ENCODE measurements at regions not wholly inside any gene's neighbourhood (a gene's known extent, or its start where the extent isn't known, plus 50 kb on each side); places are given as distances from the start of the nearest gene placed in this dataset.

DNA sequence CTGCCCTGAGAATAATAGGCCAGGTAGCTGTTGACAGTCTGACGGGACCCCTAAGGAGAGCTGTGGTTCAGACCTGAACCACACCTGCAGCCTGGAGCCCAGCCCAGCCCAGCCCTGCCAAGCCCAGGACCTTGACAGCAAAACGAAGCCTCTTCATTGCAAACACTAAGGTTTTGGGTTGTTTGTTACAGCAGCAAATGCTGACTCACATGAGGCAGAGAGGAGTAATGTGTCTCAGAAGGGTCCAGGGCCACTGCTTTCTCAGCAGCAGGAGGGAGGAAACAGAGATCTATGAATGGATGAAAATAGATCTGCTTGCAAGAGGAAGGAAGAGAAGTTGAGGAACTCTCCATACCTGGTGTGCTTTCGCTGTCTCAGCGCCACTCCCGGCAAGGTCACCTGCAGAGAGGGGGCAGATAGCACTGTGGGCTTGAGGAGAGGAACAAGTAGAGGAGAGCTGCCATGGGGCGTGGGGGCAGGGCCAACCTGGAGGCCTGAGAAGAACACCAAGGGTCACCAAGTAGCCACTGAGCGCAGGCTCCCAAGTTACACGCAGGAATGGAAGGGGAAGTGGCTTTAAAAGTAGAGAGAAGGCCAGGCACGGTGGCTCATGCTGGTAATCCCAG lies 127.2 kb downstream of the ZNF281 start:
- no peak for DNase-seq (ENCODE audit: low read depth)

DNA sequence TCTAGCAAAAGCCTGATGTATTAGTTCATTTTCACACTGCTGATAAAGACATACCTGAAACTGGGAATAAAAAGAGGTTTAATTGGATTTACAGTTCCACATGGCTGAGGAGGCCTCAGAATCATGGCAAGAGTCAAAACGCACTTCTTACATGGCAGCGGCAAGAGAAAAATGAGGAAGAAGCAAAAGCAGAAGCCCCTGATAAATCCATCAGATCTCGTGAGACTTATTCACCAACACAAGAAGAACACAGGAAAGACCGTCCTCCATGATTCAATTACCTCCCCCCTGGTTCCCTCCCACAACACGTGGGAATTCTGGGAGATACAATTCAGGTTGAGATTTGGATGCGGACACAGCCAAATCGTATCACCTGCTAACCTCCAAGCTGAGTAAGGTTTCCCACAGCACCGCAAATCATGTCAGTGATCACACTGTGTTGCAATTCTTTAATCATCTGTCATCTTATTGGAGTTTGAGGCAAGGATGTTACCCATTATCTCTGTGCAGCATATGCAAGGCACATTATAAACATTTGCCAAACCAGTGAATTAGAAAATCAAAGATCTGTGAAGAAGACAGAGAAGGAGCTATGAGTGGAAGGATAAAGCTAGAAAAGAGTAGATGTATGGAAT lies 128.5 kb downstream of the ZNF281 start:
- no peak for DNase-seq (ENCODE audit: low read depth)

DNA sequence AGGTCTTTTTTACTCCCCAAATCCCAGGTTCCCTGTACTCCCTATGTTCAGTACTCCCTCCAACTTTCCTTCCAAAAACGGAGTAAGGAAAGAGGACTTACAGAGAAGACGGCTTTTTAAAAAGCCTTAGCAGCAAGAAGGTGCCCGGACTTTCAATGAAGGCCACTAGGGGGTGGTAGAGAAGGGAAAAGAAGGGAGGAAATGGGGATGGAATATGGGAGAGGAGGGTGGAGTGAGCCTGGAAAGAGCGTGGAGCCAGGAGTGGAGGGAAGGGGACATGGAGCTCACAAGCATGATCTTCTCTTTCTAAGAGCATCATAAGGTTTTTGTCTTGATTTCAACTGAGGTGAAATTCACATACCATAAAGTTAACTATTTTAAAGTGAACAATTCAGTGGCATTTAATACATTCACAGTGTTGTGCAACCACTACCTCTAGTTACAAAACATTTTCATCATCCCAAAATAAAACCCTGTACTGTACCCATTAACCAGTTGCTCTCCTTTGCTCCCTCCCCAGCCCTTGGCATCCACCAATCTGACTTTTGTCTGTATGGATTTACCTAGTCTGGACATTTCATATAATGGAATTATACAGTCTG lies 129.9 kb downstream of the ZNF281 start:
- DNase-seq (ENCODE audit: low read depth), result peak; percentile 50

DNA sequence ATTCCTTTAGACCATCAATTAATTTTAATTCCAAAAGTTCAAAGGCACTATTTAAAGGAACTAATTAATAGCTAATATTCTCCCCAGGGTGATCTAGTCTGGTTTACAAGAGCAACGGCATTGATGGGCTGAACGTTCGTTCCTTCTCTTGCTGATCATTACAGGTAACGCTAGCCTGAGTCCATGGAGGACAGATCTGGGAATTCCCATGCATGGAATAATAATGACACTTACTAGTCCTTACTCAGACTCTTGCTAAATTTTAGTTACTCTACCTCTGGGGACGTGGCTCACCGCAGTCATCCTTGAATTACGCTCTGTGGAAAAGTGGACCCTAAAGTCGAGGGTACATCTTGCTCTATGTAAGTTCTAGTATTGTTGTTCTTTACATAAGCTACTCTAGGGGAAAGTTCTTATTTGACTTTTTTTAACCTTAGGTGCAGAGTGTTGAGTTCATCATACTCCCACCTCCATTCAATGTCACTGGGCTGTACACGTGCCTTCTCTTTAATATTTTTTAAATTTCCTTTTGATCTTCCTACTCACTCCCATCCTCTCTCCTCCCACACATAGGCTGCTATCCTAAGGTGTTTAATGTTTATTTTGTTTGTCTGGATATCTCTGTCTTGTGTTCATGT lies 133.9 kb downstream of the ZNF281 start:
- no peak for DNase-seq (ENCODE audit: low read depth)

DNA sequence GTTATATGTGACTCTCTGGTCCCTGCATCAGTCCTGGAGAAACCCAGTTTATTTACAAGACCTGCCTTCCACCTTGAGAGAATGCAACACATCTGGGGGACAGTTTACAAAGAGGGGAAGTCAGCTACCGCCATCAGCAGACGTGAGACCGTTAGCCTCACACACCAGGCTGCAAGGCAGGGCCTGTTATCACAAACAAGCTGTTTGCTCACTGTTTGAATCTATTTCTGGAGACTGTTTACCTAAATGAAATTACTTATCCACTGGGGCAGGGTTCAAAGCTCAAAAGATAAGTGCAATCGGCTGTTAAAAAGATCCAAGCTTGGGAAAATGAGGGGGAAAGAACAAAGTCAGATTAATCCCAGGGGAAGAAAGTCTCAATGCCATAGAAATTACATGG lies 134.4 kb downstream of the ZNF281 start:
- DNase-seq (ENCODE audit: low read depth), result no peak

DNA sequence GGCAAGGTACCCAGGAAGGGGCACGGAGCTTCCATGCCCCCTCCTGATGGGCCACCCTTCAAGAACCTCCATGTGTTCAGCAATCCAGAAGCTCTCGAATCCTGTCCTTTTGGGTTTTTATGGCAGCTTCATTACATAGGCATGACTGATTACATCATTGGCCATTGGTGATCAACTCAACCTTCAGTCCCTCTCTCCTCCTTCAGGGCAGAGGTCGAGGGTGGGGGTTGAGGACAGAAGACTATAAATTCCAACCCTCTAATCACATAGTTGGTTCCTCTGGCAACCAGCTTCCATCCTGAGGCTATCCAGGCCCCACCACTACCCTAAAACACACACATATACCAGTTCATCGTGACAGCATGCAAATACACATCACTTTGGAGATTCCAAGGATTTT lies 135.7 kb downstream of the ZNF281 start:
- DNase-seq (ENCODE audit: low read depth), result no peak

DNA sequence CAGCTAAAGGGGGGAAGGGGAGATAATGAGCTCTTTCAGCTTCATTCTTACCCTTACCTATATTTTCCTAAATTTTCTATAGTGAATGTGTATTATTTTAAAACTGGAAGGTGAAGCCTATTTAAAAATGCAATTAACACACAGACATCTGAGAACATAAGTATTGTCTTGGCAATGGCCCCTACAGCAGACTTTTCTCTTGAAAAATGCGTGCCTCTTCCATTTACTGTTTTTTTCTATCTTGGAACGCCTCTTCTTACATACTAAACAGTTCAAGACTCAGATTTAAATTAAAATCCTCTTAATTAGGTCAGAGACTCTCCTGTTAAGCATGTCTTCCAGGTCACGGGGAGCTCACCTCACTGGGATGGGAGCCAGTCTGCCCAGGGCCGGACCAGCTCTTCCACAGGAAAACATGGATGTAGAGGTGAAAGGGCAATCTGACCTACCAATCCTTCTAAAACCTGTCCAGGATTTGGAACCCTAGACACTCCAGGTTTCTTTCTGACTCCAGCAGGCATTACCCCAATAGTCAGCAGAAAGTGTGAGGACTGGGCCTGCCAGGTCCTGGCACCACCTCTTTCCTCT lies 137.3 kb downstream of the ZNF281 start:
- DNase-seq (ENCODE audit: low read depth), result no peak

DNA sequence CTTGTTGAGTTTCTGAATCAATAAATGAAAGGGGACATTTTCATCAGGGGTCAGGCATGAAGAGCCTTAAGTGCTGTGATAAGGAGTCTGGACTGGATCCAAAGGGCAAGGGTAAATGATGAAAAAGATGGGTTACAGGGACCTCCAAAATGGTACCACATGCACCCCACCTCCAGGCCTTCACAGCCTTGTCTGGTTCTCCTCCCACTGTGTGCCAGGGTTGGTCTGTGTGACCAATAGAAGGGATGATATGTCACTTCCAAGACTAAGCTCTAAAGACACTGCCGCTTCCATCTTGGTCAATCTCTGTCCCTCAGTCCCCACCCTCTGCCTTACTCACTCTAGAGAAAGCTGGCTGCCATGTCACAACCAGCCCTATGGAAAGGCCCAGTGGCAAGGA lies 140.6 kb downstream of the ZNF281 start:
- DNase-seq (ENCODE audit: low read depth), result no peak

DNA sequence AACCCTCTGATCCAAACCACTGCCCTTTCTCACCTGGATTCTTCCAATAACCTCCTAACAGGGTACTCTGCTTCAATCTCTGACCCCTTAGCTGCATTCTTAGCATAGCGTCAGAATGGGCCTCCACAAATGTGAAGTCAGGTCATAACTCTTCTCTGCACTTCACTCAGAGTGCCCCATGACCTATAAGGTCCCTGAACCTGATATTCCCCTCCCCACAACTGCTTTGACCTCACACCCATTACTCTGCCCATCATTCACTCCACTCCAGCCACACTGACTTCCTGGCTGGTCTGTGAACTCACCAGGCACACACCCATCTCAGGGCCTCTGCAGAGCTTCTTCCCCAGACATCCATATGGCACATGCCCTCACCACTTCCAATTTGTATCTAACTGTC lies 141.9 kb downstream of the ZNF281 start:
- DNase-seq (ENCODE audit: low read depth), result no peak

DNA sequence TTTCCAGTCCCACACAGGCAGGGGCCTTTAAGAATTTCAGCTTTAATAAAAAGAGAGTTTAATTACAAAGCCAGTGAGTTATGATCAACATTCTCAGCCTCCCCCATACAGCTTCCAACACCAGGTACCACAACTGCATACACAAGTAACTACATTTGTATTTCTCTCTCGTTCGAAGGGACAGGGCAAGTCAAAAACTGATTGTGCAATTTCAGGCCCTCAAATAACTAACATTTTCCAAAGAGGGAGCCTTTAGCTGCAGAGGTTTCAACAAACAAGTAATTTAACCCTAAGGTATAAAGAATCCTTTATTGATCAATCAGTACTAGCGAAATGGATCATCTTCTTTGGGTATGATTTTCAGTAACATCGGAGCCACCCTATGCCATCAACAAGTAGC lies 142.4 kb downstream of the ZNF281 start:
- DNase-seq (ENCODE audit: low read depth), result no peak

DNA sequence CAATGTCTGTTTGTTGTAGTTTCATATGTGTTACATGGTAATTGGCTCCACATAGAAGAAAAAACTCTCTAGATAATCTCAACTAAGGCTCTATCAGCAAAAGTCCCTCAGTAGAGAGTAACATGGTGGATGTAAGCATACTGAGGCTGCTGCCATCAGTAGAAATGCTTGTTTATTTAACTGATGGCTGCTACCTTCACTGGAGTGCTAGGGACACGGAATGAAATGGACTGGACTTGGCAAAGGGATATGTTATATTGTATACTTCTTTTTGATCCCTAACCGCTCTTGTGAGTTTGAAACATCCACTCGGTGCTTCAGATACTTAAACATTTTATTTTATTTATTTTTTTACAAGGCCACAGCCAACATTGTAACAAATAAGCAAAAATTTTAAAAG lies 143.0 kb downstream of the ZNF281 start:
- no peak for DNase-seq (ENCODE audit: low read depth)

DNA sequence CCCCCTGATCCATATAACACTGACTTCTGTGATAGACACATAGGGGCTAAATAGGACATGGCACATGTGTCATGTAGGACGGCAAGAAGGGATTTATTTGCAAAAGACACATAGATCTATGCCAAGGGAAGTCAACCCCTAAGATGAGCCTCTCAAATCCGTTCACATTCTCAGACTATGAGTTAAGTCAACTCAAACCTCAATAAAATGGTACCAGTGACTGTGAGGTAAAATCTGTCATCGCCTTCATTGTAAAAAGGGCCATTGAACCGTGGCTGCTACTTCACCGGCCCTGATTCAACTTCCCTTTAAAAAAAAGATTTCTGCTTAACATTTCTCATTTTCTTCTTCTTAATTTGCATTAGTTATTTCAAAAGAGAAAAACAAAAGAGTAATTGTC lies 144.0 kb downstream of the ZNF281 start:
- peak; percentile 22 for DNase-seq (ENCODE audit: low read depth)

DNA sequence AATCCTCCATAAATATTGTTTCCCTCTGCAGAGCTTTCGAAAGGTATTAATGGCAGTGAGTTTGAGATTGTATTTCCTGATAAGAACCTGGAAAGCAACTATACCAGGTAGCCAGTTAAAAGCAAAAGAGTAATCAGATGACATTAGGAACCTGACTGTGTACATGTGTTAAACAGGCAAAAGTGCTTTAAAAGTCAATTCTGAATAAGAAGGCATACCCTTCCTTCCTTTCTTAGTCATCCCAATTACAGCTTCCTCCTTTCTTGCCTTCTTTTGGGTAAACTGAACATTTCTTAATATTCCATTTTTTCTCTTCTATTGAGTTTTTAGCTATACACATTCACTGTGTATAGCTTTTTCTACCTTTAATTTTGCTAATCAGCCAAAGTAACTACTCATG lies 144.7 kb downstream of the ZNF281 start:
- DNase-seq (ENCODE audit: low read depth), result no peak

DNA sequence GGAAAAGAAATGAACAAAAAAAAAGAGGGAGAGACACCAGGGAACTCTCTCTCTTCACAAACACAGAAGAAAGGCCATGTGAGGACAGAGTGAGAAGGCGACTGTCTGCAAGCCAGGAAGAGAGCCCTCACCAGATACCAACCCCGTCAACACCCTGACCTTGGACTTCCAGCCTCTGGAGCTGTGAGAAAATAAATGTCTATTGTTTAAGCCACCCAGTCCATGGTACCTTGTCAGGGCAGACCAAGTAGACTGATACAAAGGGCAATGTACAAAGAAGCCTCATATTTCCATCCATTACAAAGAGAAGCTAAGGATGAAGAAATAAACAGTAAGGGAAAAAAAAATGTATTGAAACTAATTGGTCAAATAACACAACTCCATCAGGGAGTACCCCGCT lies 146.6 kb downstream of the ZNF281 start:
- DNase-seq (ENCODE audit: low read depth), result no peak

DNA sequence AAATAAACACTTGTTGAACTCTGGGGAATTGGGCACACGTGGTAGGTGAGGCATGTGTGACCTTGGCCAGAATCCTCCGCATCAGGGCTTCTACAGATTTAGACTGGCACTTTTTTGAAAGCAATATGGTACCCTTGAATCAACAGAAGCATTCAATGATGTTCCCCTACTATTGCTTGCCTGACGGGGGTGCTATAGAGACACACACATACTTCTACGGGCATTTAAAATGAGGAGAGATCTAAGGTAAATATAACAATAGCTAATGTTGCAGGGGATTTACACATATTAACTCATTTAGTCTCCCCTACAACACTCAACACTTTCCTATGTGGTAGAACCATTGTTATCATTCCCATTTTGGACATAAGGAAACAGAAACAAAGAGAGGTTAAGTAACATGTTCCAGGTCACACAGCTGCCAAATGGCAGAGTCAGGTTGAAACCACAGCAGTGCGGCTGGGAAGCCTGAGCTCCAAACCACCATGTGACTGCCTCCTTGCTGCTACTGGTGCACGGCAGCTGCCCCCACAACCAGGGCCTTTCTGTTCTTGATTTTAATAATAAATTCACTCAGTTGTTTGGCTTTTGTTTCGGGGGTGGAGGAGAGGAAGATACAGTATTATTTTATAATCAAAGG lies 147.4 kb downstream of the ZNF281 start:
- no peak for DNase-seq (ENCODE audit: low read depth)

DNA sequence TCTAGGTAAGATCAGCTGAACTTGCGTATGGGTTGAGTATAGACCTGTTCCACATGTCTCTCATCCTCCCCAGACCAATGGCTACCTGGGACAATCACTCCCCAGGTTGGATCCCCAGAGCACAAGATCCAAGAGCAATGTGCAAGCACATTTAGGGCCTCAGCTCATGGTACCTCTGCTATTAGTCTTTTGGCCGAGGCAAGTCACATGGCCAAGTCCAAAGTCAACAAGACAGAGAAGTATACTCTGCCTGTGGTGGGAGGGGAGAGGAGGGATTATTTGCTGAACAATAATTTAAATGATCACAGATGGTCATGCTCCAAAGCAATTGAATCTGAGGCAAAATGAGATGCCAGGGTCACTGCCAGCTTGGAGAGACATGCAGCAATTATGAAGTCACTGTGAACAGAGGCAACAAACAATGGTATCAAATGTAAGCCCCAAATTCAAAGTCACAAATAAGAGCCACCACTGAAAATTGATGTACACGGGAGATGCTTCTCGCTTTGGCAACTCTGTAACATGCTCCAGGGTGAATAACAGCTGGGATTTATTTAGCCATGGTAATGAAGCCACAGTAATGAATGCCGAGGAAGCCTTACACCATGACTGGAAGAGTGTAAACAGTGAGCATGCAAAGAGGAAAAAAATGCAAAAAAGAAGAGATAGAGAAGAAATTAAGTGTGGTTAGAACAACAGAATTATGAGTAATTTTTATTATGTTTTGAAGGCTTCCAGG lies 149.1 kb downstream of the ZNF281 start:
- DNase-seq (ENCODE audit: low read depth), result no peak

DNA sequence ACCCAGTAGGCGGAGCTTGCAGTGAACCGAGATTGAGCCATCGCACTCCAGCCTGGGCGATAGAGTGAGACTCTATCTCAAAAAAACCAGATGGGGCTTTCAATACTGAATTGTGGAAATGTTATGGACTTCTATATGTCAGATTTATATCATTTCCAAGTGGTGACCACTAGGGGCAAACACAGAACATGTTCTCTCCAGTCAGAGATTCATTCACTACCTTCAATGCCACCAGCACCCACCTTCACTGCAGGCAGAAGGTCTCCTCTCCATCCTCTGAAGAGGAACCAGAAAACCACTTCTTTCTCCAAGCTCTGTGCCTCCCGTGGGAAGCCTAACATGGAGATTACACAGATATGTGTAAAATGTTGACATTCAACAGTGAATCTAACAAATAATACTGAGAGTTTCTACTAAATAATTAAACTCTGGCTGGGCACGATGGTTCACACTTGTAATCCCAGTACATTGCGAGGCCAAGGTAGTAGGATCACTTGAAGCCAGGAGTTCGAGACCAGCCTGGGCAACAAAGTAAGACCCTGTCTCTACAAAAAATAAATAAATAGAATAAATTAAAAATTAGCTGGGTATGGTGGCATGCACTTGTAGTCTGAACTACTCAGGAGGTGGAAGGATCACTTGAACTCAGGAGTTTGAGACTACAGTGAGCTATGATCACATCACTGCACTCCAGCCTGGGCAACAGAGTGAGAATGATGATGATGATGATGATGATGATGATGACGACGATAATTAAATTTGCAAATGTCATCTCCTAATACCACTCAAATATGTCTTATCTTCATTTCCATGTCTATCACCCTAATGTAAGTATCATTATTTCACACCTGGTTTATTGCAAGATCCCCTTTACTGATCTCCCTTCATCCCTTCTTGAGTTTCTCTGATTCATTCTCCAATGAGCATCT lies 151.1 kb downstream of the ZNF281 start:
- no peak for DNase-seq (ENCODE audit: low read depth)

DNA sequence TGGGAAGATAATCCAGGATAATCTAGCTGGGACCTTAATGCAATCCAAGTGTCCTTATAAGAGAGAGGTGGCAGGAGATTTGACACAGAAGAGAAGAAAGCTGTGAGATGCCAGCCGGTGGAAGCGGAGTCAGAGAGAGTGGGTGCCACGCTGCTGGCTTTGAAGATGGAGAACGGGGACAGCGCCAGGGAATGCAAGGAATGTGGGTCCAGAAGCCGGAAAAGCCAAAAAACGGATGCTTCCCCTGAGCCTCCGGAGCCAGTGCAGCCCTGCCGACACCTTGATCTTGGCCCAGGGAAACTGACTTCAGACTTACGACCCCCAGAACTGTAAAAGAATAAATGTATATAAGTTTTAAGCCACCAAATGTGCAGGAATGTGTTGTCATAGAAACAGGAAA lies 152.6 kb downstream of the ZNF281 start:
- no peak for DNase-seq (ENCODE audit: low read depth)

DNA sequence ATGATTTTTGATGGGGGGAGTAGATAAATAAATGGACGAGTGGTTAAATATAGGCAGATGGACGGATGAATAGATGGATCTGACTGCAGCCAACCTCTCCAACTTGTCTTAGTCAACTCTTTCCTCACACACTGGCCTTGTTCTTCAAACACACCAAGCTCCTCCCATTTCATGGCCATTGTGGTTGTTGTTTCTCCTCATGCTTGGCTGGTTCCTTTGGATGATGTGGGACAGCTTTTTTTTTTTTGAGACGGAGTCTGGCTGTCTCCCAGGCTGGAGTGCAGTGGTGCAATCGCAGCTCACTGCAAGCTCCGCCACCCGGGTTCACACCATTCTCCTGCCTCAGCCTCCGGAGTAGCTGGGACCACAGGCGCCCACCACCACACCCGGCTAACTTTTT lies 155.2 kb downstream of the ZNF281 start:
- DNase-seq (ENCODE audit: low read depth), result peak; percentile 90

DNA sequence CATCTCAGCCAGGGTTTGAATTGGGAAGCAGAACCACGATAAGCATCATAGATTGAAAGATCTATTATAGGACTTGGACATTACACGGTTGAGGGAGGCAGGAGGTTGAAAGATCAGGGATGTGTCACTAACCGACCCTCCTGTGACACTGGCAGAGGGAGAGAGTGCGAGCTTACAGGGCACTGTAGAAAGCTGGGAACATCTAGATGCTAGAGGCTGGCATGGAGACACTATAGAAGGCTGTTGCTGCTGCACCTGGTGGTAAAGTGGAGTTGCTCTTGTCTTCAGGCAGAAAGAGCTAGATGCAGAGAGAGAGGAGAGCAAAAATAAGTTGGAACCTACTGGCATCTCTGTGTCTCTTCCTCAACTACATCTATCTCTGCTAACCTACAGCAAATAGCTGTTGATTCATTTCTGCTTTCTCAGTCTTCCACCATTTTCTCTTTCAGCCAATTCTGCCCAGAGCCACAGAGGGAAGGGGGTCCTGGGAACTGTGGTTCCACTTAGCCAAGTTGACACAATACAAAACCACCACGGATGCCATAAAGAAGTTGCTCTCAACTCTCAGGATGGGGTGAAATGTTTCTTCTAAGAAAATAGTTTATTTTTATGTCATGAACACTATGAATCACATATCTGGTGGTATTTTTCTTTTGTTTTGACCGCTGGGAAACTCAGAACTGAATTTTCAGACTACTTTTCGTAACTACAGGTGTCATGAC lies 155.9 kb downstream of the ZNF281 start:
- no peak for DNase-seq (ENCODE audit: low read depth)
